HK-2 (cell line): ENCODE measurements at regions not wholly inside any gene's neighbourhood (a gene's known extent, or its start where the extent isn't known, plus 50 kb on each side); places are given as distances from the start of the nearest gene placed in this dataset.

Experiments
- DNase-seq: peaks from one replicate; pipeline ENCODE4 v3.0.0-alpha.2; 2018; ENCODE audit not compliant: unreplicated experiment

DNA sequence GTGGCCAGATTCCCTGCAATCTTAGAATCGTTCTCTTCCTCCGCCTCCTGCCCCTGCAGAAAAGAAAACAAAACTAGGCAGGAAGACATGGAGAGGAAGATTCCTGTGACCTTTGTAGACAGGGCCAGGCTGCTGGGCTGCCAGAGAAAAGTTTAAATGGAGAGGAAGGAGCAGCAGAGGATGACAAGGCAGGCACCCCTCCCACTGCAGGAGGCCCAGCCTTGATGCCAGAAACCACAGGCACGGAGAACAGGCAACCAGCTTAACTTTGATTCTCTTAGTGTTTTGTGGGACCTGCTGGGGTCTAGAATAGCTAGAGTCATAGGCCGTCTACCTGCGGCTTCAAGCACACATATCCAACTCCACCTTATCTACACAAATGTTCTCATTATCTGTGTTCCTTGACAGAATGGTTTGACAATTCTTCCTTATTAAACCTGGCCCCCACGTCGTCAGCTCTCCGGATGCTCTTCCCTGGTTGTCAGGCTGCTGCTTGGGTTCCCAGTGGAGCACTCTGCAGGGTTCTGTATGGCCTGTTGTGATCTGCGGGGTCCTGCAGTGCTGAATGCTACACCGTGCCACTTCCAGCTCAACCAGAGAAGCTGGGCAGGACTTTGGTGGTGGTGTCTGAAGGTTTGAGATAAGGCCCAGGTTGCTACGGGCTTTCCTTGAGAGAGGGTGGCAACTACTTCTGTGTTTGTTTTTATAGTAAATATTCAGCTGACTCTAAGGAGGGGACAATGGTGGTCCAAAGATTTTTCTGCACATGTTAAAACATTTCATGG, 609.5 kb downstream of the AACS start:
- DNase-seq, result no peak

DNA sequence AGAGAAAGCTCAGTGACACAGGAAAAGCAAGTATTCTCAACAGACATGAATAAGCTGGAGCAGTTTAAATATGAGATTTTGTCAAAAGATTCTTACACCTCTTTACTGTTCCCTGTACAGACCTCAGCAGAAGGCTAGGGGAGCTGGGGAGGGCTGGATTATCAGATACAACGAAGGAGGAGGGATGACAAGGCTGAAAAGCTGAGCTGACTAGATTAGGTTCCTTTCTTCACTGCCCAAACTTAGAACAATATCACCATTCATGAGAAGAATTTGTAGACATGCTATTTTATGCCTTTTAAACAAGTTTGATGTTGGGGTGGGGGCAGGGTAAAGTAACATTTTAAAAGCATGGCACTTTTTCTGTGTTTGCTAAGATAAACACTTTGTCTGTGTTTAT, 611.1 kb downstream of the AACS start:
- DNase-seq, result no peak

DNA sequence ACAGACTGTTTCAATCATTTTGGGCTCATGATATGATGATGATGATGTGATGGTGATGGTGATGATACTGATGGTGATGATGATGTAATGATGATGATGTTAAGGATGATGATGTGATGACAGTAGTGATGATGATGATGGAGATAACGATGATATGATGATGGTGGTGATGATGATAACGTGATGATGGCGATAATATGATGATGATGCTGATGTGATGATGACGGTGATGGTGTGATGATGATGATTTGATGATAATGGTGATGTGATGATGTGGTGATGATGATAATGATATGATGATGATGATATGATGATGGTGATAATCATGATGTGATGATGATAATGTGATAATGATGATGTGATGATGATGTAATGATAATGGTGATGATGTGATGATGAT, 612.6 kb downstream of the AACS start:
- DNase-seq, result no peak

DNA sequence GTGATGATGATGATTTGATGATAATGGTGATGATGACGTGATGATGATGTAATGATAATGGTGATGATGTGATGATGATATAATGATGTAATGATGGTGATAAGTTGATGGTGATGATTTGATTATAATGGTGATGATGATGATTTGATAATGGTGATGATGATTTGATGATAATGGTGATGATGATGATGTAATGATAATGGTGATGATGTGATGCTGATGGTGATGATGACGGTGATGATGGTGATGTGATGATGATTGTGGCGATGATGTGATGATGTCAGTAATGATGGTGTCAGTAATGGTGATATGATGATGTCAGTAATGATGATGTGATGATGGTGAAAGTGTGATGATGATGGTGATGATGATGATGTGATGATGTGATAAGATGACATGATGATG, 613.4 kb downstream of the AACS start:
- DNase-seq, result no peak

DNA sequence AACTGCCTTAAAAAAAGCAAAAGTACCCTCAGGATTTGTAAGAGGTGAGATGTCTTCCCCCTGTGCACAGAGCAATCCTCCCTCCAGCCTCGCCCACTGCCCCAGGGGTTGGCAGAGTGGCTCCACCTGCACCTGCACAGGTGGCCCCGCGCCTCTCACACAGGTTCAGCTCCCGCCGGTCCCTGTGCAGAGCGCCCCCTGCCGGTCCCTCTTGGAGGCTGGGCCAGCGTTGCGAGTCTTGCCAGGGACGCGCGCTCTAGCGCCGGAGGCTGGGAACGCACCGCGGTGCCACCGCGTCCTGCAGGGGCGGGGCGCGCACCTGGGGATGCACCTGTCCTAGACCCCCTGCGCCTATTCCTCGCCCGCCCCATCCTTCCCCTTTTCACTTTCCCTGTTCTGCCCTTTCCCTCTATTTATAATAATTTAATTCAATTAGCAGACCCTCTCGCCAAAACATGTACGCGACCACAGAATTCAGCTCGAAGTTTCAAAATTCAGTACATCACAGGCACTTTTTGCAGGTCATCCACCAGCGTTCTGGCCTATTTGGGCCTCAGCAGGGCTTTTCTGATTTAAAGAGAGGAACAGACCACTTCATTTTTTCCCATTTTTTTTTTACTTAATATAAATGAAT, 618.6 kb downstream of the AACS start:
- no peak for DNase-seq

DNA sequence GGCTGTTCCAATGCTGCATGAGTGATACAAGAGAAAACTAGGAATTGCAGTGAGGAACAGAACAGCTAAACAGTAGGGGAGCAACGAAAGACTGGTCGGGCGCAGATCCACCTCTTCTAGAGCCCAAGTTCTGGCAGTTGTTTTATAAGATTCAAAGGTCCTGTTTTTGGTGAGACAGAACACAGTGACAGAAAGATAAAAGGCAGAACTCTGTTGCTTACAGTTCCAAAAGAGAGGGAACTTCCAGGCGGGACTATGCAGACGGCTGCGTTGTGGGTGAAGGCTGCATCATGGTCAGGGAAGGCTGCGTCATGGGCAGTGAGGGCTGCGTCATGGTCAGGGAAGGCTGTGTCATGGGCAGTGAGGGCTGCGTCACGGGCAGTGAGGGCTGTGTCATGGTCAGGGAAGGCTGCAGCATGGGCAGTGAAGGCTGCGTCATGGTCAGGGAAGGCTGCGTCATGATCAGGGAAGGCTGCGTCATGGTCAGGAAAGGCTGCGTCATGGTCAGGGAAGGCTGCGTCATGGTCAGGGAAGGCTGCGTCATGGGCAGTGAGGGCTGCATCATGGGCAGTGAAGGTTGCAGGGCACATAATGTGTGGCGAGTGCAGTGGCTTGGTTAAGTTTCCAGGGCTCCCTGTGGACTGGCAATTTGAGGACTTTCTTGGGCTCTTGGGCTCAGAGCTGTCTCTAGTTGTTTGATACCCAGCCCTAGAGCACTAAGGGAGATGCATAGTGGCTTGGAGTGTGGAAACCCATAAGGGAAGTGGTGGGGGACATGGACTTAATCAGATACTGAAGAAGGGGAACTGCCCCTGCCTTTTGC, 619.9 kb downstream of the AACS start:
- DNase-seq, result no peak

DNA sequence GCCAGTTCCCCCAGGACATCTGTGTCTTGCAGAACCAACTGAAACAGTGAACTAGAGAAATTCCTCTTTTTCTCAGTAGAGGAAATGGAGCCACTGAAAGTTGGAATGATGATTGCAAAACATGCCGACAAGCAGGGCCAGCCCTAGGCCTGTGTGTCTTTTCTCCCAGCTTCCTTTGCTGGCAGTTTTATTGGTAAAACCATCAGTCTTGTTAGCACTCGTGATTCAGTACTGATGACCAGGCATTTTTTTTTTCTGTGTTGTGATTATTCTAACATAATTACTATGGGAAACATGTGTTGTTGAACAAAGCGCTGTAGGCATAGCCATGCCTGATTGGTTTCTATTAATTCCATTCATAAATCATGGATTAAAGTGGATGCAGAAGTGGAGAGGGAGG, 620.7 kb downstream of the AACS start:
- DNase-seq, result no peak

DNA sequence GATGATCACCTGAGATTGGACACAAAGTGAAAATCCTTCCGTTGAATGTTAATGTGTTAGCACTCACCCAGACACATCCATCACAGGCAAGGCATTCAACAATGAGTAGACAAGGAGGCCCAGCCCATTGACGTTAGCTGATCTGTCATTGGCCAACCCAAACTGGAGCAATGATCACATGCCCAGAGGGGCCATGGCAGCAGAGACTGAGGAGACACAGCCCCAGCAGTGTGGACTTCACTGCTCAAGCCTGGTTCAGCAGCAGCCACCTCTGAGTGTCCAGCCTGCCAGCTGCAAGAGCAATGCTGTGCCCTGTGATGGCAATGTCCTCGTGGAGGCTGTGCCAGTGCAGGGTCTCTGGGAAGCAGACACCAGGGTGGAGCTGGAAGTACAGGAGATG, 622.2 kb downstream of the AACS start:
- no peak for DNase-seq

DNA sequence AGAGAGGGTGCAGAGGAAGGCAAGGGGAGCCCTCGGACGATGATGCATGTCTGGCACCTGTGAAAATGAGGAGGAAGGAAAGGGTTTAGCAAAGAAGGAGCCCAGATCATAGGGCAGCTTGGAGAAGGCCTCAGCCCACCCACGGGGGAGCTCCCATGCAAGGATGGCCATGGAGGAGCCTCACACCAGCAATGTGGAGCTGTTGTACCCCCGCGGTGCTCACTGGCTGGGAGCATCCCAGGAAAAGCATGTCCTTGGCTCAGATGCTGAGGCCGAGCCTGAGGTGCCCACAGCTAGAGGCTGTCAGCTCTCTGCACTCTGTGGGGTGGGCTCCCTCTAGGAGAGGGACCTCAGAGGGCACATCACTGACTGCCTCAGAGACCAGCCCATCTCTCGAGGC, 622.6 kb downstream of the AACS start:
- no peak for DNase-seq

DNA sequence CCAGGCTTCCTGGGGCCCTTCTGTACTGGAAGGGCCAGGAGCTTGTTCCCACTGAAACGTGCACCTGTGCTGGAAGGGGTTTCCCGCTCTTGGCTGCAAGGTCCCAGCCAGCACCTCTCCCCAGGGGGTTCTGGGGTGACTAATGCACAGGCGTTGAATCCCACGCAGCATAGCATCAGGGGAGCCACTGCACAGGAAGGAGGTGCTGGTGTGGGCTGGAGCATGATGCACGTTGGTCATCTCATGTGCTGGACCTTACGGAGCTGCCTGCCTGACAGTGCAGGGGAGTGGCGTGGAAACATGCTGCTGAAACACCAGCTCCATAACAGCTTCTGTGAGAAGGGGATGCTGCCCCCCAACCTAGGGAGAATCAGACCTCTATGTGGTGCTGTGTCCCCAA, 623.0 kb downstream of the AACS start:
- DNase-seq, result no peak

DNA sequence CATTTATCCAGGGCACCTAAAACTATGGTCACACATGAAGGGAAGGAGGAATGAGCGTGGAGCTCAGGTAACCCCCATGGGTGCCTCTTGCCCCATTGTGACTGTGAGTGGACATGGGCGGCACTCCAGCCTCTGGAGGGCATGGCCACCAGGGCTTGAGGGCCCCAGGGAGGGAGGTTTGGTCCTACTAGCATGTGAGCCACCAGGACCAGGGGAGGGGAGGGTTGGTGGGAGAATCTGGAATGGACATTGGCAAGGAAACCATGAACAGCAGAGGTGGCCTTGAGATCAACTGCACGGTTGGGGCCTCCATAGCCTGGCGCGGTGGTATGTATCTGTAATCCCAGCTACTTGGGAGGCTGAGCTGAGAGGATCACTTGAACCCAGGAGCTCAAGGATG, 623.6 kb downstream of the AACS start:
- no peak for DNase-seq

DNA sequence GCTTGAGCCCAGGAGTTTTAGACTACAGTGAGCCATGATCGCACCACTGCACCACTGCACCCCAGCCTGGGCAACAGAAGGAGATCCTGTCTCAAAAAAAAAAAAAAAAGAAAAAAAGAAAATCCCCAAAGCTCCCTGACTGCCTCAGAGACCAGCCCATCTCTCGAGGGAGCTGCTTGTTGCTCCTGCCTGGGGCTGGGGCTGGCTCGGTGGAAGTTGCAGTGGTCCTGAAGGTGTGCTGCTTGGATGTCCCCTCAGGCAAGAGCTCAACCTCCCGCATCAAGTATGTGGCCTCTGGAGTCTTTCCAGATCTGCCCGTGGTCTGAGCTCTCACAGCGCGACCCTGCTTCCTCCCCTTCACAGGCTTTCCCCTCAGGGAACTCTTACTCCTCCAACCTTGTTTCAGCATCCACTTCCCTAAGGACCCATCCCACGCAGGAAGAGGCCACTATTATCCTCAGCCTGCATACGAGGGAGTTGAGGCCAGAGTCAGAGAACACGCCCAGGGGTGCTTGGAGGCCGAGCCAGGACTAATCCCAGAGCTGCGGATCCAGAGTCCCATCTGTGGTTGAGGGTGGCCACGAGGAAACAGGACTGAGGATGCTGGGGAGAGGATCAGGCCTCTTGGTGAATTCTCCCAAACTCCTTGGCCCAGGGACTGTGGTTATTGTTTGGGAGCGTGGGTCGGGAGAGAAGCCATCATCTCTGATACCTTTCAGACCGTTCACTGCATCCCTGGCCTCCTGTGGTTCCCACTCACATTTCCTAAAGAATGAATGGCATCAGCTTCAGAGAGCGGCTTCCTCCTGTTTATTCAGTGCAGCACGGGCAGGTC, 624.6 kb downstream of the AACS start:
- no peak for DNase-seq

DNA sequence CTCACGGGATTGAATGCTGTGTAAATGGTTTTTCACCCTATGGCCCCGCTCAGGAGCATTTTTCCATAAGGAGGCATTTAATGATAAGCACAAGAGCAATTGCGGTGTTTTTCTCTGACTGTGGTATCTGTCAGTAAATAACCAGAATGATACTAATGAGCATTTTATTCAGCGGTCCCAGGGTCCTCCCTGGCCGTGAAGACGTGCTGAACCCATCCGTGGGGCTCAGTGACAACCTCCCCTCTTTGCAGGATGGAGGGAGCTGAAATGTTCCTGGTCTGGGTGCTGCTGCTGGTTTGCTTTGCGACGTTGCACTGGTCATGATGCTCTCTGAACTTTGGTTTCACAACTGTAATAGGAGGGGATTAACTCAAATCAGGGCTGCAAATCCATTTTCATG, 625.6 kb downstream of the AACS start:
- no peak for DNase-seq

DNA sequence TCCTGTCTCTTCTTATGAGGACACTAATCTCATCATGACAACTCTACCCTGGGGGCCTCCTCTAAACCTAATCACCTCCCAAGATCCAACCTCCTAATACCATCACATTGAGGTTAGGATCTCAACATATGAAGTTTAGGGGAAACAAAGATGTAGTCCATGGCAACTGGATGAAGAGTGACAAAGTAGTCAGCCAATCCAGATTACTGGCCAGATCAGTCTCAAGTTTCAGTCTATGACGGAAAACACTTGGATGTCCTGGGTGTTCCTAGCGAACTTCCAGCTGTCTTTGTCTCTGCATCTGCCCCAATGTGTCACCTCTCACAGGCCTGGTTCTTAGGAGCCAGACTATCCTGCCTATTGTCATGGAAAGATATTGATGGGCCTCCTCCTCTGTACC, 630.8 kb downstream of the AACS start:
- DNase-seq, result no peak

DNA sequence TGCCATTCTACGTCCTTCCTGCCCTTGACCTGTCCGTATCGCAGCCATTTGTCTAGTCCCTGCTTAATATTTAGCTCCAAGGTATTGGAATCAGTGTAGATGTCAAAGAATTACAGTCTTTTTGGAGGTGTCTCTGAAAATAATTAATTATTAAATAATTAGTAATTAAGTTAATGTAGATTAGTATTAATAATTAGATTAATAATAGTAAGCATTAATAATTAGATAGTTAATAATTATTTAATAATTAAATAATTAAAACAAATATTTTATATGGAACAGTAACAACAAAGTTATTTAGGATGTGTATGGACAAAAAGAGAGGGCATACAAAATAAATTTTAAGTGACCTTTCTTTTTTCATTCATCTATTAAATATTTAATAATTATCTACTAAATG, 639.6 kb downstream of the AACS start:
- no peak for DNase-seq

DNA sequence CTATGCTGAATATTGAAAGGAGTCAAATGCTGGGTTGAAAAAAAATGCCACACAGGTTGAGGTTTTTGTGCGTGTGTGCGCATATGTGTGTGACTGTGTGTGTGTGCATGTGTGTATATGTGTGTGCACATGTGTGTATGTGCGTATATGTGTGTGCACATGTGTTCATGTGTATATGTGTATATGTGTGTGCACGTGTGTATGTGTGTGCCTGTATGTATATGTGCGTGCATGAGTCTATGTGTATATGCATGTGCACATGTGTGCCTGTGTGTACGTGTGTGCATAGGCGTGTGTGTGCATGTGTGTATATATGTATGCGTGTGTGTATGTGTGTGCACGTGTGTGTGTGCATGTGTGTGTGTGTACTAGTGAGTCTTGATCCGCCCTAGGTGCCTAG, 655.7 kb downstream of the AACS start:
- no peak for DNase-seq

DNA sequence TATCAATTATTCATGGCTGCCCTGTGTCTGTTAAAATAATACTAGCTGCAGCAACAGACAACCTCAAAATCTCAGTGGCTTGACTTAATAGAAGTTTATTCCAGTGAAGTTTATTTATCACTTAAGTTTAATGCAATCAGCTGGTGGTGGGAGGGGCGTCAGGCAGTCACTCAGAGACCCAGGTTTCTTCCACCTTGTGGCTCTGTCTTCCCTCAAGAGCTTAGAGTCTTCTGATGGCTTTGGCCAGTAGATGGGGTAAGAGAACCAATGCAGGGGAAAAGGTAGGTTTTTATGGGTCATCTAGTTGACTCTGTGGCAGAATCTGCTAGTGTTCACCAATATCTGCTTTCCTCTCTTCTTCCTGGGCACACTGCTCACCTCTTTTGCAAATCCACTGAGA, 668.9 kb downstream of the AACS start:
- no peak for DNase-seq

DNA sequence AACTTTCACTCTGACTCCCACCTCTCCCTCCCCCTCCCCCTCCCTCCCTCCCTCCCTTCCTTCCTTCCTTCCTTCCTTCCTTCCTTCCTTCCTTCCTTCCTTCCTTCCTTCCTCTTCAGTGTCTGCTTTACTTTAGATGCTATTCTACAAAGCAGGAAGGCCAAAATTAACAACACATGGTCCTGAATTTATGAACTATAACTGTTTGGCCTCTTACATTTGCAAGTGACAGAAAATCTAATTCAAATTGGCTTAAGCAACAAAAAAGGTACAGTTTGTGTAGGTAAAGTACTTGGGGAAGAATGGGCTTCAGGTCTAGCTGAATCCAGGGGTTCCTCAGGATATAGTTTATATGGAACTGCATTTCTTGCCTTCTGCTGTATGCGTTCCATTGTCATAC, 673.0 kb downstream of the AACS start:
- no peak for DNase-seq

DNA sequence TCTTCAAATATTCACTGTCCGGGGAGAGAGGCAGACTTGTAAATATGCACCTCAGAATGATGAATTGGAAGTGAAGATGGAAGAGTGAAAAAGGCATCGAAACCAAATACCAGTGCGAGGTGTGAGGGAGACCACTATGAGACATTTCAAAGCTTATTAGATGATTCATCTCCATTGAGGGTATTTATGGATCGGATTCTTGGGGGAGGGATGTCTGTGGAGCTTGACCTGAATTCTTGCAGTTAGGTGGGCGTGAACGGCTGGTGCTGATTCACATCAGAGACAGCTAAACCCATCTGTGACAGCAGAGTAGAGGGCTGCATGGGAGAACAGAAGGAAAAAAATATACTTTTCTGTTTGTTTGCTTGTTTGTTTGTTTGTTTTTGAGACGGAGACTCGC, 677.2 kb downstream of the AACS start:
- no peak for DNase-seq

DNA sequence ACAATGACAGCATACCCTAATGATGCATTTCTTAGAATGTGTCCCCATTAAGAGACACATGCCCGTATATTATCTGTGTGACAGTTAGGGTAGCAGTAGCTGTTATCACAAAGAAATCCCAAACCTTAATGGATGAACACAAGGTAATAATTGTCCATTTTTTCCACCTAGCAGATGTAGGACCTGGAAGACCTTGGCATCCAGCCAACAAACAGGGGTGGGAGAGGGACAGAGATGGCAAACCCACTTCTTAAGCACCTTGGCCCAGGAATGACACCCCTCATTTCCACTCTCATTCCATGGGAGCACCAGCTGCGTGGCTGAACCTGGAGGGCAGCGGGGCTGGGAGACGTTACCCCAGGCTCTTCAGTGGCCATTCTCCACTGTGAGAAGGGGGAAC, 679.0 kb downstream of the AACS start:
- DNase-seq, result no peak

DNA sequence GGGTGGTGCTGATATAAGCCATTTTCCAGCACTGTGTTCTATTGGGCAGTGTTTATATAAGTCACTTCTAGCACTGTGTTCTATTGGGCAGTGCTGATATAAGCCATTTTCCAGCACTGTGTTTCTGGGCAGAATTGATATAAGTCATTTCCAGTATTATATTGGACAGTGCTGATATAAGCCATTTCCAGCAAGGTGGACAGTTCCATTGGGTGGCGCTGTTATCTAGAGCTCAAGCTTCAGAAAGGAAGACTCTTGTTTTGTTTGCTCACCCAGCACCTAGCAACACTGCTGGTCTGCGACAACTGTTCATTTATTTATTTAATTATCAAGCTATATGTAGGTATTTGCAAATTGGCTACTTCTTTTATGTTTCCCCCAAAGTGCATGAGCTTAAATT, 690.3 kb downstream of the AACS start:
- DNase-seq, result no peak

DNA sequence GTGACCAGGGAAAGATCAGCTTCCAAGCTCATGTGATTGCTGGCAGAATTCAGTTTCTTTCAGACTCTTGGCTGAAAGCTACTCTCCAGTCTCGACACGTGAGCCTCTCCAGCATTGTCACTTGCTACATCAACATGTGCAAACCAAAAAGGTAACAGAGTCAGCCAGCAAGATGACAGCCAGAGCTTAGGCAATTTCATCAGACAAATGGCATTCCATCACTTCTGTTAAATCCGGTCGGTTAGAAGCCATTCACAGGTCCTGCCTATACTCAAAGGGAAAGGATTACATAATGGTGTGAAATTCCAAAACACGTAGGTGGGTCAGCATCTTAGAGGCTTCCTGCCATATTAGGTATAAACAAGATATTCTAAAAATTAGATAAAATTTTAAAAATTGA, 700.9 kb downstream of the AACS start:
- DNase-seq, result no peak
